ENCODE measurements at regions not wholly inside any gene's neighbourhood (a gene's known extent, or its start where the extent isn't known, plus 50 kb on each side); places are given as distances from the start of the nearest gene placed in this dataset.

DNA sequence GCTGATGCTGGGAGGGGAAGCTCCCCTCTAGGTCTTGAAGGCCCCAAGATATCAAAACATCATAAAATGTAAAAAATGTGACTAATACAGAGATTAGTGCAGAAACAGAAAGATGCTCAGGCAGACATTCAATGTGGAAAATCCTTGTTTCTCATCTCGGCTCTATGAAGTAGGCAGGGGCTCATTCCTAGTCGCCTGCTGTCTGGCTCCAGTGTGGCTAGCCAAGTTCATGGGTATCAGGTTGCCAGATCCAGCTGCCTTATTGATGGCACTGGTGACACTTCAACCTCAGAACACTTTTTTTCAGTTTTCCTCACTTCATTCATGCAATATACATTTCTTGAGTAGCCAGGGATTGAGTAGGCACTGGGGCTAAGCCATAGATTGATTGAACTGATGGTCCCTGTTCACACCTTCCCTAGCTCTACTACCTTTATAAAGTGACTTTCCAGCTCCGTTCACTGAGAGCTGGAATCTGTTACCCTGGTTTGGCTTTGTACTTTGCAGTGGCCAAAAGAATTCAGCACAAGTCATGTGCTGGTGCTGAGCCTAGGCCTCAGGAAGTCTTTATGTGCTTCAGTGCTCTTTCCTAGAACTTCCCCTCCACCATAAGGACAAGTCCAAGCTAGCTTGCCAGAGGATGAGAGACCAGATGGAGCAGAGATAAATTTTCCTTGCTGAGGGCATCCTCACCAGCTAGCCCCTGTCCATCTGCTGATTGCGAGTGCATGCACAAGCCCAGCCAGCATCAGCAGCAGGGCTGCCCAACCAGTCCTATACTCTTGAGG lies 373.6 kb upstream of the ST6GAL2 start:
- TF ChIP-seq JUN (CRISPR knock-in tag; IDR thresholded peaks at IDR 0.05) (no peak), SP1 (CRISPR knock-in tag; conservative IDR thresholded peaks at IDR 0.05) (no peak), ZNF423 (CRISPR knock-in tag; IDR thresholded peaks at IDR 0.05) (no peak), CREM (CRISPR knock-in tag; IDR thresholded peaks at IDR 0.05) (no peak), MXD4 (CRISPR knock-in tag; IDR thresholded peaks at IDR 0.05; ENCODE audit: borderline replicate concordance) (no peak), ELF4 (CRISPR knock-in tag; IDR thresholded peaks at IDR 0.05; ENCODE audit: low read depth) (no peak), SMAD3 (CRISPR knock-in tag; IDR thresholded peaks at IDR 0.05; ENCODE audit: borderline replicate concordance) (no peak)
- TF ChIP-seq, protein P1, sequence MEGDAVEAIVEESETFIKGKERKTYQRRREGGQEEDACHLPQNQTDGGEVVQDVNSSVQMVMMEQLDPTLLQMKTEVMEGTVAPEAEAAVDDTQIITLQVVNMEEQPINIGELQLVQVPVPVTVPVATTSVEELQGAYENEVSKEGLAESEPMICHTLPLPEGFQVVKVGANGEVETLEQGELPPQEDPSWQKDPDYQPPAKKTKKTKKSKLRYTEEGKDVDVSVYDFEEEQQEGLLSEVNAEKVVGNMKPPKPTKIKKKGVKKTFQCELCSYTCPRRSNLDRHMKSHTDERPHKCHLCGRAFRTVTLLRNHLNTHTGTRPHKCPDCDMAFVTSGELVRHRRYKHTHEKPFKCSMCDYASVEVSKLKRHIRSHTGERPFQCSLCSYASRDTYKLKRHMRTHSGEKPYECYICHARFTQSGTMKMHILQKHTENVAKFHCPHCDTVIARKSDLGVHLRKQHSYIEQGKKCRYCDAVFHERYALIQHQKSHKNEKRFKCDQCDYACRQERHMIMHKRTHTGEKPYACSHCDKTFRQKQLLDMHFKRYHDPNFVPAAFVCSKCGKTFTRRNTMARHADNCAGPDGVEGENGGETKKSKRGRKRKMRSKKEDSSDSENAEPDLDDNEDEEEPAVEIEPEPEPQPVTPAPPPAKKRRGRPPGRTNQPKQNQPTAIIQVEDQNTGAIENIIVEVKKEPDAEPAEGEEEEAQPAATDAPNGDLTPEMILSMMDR (IDR thresholded peaks at IDR 0.05), result no peak
